GM20000 (cell line): ENCODE measurements at regions not wholly inside any gene's neighbourhood (a gene's known extent, or its start where the extent isn't known, plus 50 kb on each side); places are given as distances from the start of the nearest gene placed in this dataset.

ENCODE experiments used
- DNase-seq: peaks from one replicate; pipeline ENCODE4 v3.0.0; 2012; ENCODE audit warnings: low spot score
- TF ChIP-seq, protein P1 (sequence below): IDR thresholded peaks from 2 replicates; pipeline ENCODE4 v1.5.1; 2012; ENCODE audit warnings: mild to moderate bottlenecking, control low read depth; ENCODE audit errors: extremely low read depth, missing control alignments

DNA sequence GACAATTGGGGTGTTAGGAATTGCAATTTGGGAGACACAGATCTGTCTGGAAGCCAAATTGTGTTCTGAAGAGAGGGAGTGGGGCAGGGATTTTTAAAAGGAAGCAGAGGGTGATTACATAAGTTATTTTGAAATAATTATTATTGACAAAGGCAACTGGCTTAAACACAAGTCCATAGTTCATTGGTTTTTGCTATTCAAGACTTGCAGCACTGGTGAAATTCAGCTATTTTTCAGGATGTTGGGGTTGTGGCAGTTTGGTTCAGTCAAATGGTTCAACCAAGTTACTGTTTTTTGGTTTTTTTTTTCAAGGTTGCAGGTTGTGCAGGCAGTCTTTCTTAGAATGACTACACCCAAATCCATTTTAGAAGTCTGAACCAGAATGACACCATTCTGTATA lies 300.0 kb upstream of the DEPDC1 start:
- TF ChIP-seq, protein P1, sequence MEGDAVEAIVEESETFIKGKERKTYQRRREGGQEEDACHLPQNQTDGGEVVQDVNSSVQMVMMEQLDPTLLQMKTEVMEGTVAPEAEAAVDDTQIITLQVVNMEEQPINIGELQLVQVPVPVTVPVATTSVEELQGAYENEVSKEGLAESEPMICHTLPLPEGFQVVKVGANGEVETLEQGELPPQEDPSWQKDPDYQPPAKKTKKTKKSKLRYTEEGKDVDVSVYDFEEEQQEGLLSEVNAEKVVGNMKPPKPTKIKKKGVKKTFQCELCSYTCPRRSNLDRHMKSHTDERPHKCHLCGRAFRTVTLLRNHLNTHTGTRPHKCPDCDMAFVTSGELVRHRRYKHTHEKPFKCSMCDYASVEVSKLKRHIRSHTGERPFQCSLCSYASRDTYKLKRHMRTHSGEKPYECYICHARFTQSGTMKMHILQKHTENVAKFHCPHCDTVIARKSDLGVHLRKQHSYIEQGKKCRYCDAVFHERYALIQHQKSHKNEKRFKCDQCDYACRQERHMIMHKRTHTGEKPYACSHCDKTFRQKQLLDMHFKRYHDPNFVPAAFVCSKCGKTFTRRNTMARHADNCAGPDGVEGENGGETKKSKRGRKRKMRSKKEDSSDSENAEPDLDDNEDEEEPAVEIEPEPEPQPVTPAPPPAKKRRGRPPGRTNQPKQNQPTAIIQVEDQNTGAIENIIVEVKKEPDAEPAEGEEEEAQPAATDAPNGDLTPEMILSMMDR = no peak
- no peak for DNase-seq

DNA sequence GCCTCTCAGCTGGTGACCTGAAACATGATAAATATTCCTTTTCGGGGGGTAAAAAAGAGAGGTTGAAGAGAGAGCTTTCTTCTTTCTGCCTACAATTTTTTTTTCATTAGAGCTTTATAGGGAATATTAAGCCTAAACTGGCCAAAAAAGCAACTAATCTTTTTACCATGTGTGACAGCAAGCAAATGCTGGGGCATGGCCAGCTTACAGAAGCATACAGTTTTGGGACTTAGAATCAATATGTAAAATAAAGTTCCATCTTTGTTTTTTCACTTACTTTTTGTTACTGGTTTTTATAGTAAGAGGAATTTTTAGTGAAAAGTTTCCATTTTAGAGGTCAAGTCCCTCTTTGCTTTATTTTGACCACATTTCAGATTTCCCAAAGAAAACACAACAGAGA lies 301.2 kb upstream of the DEPDC1 start:
- TF ChIP-seq, protein P1 = no peak
- no peak for DNase-seq

DNA sequence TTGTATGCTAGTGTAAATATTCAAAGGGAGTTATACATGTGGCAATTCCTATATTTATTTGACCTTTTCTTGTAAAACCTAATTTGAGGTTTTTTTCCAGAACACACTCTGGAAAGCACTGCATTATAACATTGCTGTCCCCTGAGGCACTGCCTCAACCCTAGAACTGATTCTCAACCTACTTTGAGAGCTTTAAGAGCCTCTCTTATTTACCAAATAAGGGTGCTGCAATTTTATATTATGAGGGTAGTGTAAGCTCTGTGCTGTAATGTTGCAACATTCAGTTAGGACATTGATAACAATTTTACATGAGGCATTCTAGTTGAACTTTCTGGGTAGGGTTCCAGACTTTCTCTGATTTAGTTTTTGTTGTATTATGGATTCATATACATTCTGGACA lies 302.2 kb upstream of the DEPDC1 start:
- DNase-seq = no peak
- TF ChIP-seq, protein P1 = no peak

DNA sequence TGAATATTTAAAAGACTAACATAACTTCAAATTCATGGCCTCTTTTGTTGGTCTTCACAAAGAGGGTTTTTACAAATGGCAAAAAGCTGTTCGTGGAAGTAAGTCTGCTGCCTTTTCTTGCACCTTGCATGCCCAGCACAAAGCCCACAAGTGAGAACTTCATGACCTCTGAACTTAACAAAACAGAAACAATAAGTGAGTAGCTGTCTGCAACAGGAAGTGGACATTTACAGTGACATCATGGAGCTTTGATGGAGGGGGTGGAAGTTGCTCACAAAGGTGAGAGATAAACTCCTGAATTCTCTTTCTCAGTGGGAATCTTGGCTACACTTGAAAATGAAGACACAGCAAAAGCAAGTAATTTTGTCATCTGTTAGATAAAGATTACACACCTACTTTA lies 303.3 kb upstream of the DEPDC1 start:
- TF ChIP-seq, protein P1 = no peak
- no peak for DNase-seq

DNA sequence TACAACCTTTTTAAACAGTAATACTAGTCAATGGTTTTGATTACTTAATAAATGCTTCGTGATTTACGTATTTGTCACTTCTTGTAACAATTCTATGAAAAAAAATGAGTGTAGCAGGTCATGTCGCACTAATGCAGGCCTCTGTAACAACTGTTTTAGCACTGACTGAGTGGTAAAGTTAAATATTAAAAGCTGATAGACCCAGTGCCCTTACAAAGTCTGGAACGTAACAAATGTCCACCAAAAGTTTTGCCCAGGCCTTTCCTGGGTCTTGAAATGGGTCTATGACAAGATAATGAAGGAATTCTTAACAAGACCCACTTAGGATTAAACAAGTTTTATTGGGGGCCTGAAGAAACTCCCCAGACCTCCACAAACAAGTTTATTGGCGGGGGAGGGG lies 304.6 kb upstream of the DEPDC1 start:
- no peak for DNase-seq
- TF ChIP-seq, protein P1 = no peak

DNA sequence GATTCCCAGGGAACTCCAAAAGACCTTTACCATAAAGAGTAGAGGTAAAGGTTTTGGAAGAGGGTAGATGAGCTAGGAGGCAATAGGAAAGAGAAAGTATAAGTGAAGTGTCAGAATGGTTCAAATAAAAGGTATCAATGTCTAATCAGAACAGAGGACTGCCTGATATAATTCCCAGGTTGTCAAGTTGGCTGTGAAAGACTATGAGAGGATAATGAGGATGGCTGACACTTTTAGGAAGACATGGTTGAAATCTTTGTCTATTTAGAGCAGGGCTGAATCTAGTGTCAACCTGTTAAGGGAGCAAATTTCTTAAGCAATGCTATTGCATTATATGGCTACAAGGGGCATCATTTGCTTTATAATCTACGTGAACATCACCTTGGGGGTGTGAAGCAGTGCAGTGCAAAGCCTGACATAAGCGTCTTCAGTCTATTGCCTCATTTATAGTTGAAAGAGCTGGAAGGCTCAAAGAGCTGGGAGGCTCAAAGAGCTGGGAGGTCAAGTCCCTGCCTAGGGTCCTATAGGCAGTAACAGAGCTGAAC lies 308.3 kb upstream of the DEPDC1 start:
- no peak for DNase-seq
- TF ChIP-seq, protein P1 = no peak

DNA sequence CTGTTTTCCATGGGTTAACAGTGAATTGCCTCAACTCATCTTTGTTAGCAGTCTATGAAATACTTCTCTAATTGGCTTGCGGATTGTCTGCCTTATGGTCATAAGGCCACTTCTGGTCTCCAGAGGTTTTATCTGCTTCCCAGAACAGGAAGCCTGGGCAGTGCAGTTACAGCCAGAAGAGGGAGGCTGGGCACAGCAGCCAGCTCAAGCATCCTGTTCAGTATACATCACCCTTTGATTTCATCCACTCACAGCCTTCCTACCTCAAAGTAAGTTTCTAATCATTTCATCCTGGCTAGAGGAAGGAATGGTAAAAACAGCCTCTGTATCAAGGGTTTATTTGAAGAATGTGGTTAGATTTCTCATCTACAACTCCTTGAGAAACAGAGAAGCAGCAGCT lies 311.5 kb upstream of the DEPDC1 start:
- TF ChIP-seq, protein P1 = no peak
- DNase-seq = no peak

DNA sequence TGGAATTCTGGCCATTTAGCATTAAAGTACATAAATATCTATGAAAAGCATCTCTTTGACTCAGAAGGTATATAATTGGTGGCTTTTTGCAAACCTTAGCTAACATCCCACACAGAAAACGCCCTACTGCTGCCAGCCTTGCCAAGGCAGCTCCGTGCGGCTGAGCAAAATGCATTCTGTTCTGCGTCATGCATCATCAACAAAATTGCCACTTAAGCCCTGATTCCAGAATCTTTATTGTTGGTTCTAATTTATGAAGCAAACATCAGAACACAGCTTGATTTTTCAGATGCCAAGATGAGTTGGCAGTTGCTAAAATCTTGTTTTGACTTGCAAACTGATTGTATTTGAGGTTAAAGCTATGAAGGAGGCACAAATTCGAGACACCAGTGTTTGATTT lies 314.9 kb upstream of the DEPDC1 start:
- no peak for DNase-seq
- TF ChIP-seq, protein P1 = no peak
